Loucy (cell line): ENCODE measurements at regions not wholly inside any gene's neighbourhood (a gene's known extent, or its start where the extent isn't known, plus 50 kb on each side); places are given as distances from the start of the nearest gene placed in this dataset.

Experiments used
- H2AFZ ChIP-seq: fragments of 200-600 bp; sonication (generic); 2 replicates; pipeline ENCODE4 v1.6.0; 2016; ENCODE audit warnings: antibody characterized with exemption, mild to moderate bottlenecking, low read length, moderate library complexity
- H3F3A ChIP-seq: fragments of 200-600 bp; 2 replicates; pipeline ENCODE4 v1.6.0; 2016; ENCODE audit warnings: antibody characterized with exemption, low read depth, mild to moderate bottlenecking
- H3K27me3 ChIP-seq: fragments of 200-600 bp; sonication (generic); 2 replicates; pipeline ENCODE4 v1.6.1; 2014; ENCODE audit warnings: low read length, mild to moderate bottlenecking; ENCODE audit not compliant: insufficient read depth, poor library complexity, severe bottlenecking
- H3K36me3 ChIP-seq: fragments of 200-600 bp; sonication (generic); 2 replicates; pipeline ENCODE4 v1.6.1; 2016; ENCODE audit warnings: low read length; ENCODE audit not compliant: insufficient read depth
- H3K4me1 ChIP-seq: fragments of 200-600 bp; sonication (generic); 2 replicates; pipeline ENCODE4 v1.5.1; 2014; ENCODE audit warnings: low read length, mild to moderate bottlenecking; ENCODE audit not compliant: insufficient read depth, poor library complexity, severe bottlenecking
- H3K4me2 ChIP-seq: fragments of 200-600 bp; sonication (generic); 2 replicates; pipeline ENCODE4 v1.6.0; 2014; ENCODE audit warnings: antibody characterized with exemption, low read length, low read depth, mild to moderate bottlenecking; ENCODE audit not compliant: poor library complexity, severe bottlenecking
- H3K4me3 ChIP-seq: fragments of 200-600 bp; sonication (generic); 2 replicates; pipeline ENCODE4 v1.5.1; 2014; ENCODE audit warnings: low read length, mild to moderate bottlenecking, mixed read lengths; ENCODE audit not compliant: poor library complexity, severe bottlenecking
- H3K79me2 ChIP-seq: fragments of 200-600 bp; sonication (generic); 2 replicates; pipeline ENCODE4 v1.6.1; 2014; ENCODE audit warnings: low read length; ENCODE audit not compliant: insufficient read depth
- H3K9ac ChIP-seq: fragments of 200-600 bp; sonication (generic); 2 replicates; pipeline ENCODE4 v1.6.0; 2014; ENCODE audit warnings: mild to moderate bottlenecking, low read depth, low read length, moderate library complexity; ENCODE audit not compliant: poor library complexity, severe bottlenecking
- H3K9me2 ChIP-seq: fragments of 200-600 bp; sonication (generic); replicated peaks from 2 replicates; pipeline ENCODE4 v1.6.1; 2016; ENCODE audit warnings: low read depth, low read length, mixed read lengths
- H3K9me3 ChIP-seq: fragments of 200-600 bp; sonication (generic); 2 replicates; pipeline ENCODE4 v1.6.1; 2014; ENCODE audit warnings: mild to moderate bottlenecking, antibody characterized with exemption, low read length, low read depth; ENCODE audit not compliant: insufficient read depth
- H4K20me1 ChIP-seq: fragments of 200-600 bp; sonication (generic); 2 replicates; pipeline ENCODE4 v1.6.0; 2014; ENCODE audit warnings: antibody characterized with exemption, low read length, mild to moderate bottlenecking; ENCODE audit not compliant: insufficient read depth, poor library complexity, severe bottlenecking
- EZH2phosphoT487 ChIP-seq: fragments of 200-600 bp; IDR thresholded peaks from 2 replicates; pipeline ENCODE4 v1.6.1; 2018; ENCODE audit warnings: antibody characterized with exemption, mild to moderate bottlenecking, moderate library complexity, borderline replicate concordance
- TF ChIP-seq, protein P1 (sequence below): fragments of 200-600 bp; sonication (generic); conservative IDR thresholded peaks from 2 replicates; pipeline ENCODE4 v1.5.1; 2014; ENCODE audit warnings: mild to moderate bottlenecking, antibody characterized with exemption, low read length

DNA sequence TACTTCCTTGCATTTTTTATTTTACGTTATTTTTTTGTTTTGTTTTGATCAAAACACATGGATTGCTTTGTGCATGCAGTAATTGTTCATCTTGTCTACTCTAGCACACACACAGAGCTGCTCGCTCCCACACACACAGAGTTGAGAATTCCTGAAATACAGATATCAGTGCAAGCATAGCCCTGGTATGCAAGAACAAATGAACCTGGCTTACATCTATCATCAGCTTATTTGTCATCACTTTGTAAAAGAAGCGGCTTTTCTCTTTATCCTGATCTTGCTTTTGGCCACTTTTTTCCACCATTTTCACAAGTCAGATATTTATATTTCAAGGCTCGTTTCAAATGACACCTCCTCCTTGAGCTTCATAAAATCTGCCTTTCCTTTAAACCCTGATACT is 1435.7 kb downstream of the MAT2B start:
- Histone ChIP-seq H3K4me3 (no peak overlapping the region), H3F3A (no peaks in the 10 kb centered on the region), H3K4me1 (no peaks in the 10 kb centered on the region), H3K4me2 (no peak overlapping the region), H3K79me2 (no peaks in the 10 kb centered on the region), H4K20me1 (no peaks in the 10 kb centered on the region), H3K9ac (no peak overlapping the region), H3K27me3 (no peaks in the 10 kb centered on the region), H2AFZ (no peak overlapping the region), H3K9me3 (no peaks in the 10 kb centered on the region), H3K36me3 (no peaks in the 10 kb centered on the region), H3K9me2 (no peaks in the 10 kb centered on the region)
- TF ChIP-seq, protein P1, sequence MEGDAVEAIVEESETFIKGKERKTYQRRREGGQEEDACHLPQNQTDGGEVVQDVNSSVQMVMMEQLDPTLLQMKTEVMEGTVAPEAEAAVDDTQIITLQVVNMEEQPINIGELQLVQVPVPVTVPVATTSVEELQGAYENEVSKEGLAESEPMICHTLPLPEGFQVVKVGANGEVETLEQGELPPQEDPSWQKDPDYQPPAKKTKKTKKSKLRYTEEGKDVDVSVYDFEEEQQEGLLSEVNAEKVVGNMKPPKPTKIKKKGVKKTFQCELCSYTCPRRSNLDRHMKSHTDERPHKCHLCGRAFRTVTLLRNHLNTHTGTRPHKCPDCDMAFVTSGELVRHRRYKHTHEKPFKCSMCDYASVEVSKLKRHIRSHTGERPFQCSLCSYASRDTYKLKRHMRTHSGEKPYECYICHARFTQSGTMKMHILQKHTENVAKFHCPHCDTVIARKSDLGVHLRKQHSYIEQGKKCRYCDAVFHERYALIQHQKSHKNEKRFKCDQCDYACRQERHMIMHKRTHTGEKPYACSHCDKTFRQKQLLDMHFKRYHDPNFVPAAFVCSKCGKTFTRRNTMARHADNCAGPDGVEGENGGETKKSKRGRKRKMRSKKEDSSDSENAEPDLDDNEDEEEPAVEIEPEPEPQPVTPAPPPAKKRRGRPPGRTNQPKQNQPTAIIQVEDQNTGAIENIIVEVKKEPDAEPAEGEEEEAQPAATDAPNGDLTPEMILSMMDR = no peak
- no peak for TF ChIP-seq EZH2phosphoT487

DNA sequence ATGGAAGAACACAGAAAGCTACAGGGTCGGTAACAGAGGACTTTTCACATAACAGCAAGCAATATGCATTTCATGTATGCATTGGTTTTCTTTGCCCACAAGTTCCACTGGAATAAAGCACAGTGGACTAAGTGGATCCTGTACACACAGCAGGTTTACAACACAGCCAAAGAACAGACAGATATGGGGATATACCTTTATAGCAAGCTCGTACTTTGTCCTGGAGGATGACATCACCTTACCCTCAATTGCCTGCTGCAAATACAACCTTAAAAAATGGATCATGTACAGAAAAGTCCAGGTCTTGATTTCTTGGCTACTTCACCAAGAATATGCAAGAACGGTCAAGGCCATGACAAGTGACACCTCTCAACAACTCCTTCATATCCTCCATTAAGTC is 1445.5 kb downstream of the MAT2B start:
- Histone ChIP-seq H3K4me3 (no peak overlapping the region), H2AFZ (no peak overlapping the region), H3K9me3 (no peaks in the 10 kb centered on the region), H3F3A (no peaks in the 10 kb centered on the region), H3K4me1 (no peaks in the 10 kb centered on the region), H3K9ac (no peak overlapping the region), H3K79me2 (no peaks in the 10 kb centered on the region), H4K20me1 (no peaks in the 10 kb centered on the region), H3K4me2 (no peak overlapping the region), H3K9me2 (no peaks in the 10 kb centered on the region), H3K36me3 (no peaks in the 10 kb centered on the region), H3K27me3 (no peaks in the 10 kb centered on the region)
- TF ChIP-seq, protein P1 = no peak
- TF ChIP-seq EZH2phosphoT487 = no peak

DNA sequence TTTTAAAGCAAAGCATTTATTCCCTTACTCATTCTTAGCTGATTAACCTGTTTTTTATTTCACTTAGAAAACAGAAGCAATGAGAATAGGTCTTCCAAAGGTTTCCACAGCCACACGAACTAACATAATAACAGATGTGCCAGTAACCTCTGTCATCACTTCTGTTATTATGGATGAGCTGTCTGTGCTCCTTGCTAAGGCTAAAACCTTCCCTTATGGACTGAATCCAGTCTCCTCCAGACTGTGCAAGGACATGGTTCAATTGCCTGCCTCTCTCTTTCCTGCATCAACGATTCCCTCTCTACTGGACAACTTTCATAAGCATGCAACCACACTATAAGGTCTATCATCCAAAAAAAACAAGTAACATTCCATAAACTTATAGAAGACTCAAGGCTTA is 1446.2 kb downstream of the MAT2B start:
- Histone ChIP-seq H3K27me3 (no peaks in the 10 kb centered on the region), H3K9me3 (no peaks in the 10 kb centered on the region), H3K4me1 (no peaks in the 10 kb centered on the region), H3K9ac (no peak overlapping the region), H2AFZ (no peak overlapping the region), H3K79me2 (no peaks in the 10 kb centered on the region), H3K9me2 (no peaks in the 10 kb centered on the region), H3F3A (no peaks in the 10 kb centered on the region), H3K4me3 (no peak overlapping the region), H4K20me1 (no peaks in the 10 kb centered on the region), H3K36me3 (no peaks in the 10 kb centered on the region), H3K4me2 (no peak overlapping the region)
- no peak for TF ChIP-seq EZH2phosphoT487
- TF ChIP-seq, protein P1 = no peak
